HG03558 (cell line): ENCODE measurements at regions not wholly inside any gene's neighbourhood (a gene's known extent, or its start where the extent isn't known, plus 50 kb on each side); places are given as distances from the start of the nearest gene placed in this dataset.

ENCODE experiments used
- ATAC-seq: cut with Tn5 transposase; IDR thresholded peaks from one replicate; pipeline ENCODE4 v1.9.1; 2021; ENCODE audit warnings: moderate number of reproducible peaks; ENCODE audit not compliant: unreplicated experiment; ENCODE audit errors: extremely low read depth

- ATAC-seq = no peak
Measured at GRCh38 chr6:113339209-113339608, 517.9 kb upstream of the MARCKS start.

DNA sequence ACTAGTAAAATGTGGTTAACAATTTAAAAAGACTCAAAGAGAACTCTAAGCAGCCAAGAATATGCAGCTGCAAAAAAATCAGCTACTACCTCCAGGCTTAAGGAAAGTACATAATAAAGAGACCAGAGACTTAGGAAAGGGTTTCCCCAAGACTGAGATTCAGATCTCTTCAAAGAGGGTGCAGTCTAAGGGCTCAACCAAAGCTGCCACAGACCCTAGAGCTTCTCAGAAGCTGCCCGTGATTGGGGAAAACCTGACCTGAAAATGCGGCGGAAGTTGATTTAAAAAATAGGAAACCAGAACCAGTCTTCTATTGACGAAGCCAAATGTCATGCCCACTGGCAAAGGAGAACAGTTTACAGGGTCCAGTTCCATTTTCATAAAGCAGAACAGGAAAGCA lies 516.8 kb upstream of the MARCKS start:
- ATAC-seq = no peak

DNA sequence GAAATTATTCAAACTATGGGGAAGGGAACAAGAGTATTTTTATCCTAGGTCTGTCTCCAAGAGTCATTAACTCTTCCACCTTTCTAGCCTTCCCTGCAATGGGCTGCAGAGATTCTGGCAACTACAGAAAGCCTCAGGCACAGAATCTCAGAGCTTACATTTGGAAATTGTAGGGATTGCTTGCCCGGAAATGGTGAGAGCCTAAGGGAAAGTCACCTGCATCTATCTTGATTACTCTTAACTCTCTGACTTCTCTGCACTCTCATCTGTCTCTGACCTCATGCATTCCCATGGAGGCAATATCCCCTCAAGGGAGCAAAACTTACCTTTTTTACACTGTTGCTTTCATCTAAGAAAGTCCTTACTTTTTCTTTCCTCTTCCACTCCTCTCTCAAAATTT lies 513.2 kb upstream of the MARCKS start:
- no peak for ATAC-seq

DNA sequence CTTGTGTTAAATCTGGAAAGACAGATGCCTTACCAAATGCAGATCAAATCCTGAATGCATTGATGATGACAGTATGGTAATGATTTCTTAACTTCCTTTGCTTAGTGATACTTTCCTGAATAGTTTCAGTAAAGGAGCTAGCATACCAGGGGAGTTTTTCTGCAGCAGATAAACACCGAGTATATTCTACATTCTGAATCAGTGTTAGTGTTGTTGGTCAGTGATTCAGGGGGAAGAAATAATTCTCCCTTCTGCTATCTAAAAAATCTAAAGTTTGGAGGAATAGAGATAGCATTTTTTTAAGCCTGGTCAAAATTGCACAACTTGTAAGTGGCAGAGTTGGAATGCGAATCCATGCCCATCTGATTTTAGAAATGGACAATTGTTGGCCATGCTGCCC lies 512.2 kb upstream of the MARCKS start:
- no peak for ATAC-seq

DNA sequence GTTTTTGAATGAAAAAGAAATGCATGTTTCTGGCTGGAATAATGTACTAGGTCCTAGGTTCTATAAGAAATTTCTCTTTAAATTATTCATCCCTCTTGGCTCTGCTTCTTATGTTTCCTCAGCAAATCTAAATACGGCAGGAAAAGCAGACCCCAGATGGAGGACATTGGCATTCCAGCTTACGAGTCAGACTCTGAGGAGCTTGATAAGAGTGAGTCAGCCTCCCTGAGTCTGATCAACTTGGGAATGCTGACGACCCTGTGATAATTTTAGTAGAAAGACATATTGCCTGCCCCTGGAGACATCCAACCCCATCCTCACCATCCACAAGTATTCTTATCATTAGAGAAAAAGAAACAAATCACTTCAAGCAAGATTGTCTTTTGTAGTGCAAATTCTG lies 509.7 kb upstream of the MARCKS start:
- no peak for ATAC-seq

DNA sequence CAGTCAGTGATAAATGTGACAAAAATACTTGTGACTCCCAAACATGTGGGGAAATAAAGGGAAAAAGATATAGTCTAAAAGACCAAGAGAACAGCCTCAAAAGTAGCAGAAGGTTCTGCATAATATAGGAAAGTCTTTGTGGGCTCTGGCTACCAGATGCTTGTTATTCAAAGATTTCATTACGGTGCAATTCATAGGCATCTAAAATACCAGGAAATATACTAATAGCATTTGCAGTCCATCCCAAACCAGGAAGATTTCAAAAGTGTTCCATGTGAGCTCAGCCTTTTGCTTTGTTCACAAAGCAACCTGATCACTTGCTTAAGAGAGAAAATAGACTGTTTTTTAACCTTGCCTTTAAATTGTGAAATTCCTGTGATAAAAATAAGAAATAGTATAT lies 506.7 kb upstream of the MARCKS start:
- ATAC-seq = no peak

DNA sequence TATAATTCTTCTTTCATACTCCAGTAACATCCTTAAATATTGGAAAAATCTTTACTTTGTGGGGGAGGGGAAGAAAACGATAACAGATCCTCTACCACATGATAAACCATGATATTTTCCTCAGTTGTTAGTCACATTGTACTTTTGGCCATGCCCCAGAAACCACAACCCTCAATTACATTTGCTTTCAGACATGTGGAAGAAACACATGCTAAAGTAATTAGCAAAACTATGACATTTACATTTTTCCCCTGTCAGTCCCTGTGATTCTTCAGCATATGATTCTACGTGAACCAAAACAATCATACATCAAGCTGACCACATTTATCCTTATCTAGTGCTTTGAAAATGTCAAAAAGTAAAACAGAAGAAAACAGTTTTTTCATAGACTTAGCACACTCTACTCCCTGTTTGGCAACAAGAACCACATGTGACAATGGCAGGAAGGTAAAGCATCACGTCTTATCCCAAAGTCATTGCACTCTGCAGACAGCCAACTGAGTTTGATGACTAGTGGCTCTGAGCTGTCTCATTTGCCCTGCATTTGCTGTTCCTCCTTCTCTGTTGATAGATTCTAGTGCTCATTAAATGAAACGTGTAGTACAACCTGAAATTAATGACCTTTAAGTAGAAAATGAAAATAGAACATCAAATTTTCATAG lies 505.8 kb upstream of the MARCKS start:
- no peak for ATAC-seq

GRCh38 chr6:113352029-113352801 lies 504.9 kb upstream of the MARCKS start:
- ATAC-seq = no peak

- ATAC-seq = no peak
Measured at GRCh38 chr6:113352831-113353230, 504.3 kb upstream of the MARCKS start.

GRCh38 chr6:113353392-113353791 lies 503.8 kb upstream of the MARCKS start:
- ATAC-seq = no peak

- no peak for ATAC-seq
Measured at GRCh38 chr6:113354204-113354895, 502.8 kb upstream of the MARCKS start.

GRCh38 chr6:113356139-113356538 lies 501.0 kb upstream of the MARCKS start:
- ATAC-seq = no peak

DNA sequence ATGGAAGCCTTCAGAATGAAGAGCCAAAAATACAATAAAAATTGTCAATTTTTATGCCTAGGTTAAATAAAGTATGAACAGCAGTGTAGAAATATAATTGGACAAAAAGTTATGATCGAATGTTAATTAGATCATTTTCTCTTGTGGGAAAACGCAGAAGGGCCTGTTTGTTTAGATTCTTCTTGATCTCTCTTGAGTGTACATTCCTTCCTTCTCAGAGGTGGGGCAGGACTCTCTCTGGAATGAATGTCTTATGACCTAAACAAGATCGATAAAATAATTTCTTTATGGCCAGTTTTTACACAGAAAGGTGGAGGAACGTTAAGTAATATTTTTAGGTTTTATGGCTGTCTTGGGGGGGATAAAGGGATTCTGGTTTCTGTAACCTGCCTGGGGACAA lies 500.1 kb upstream of the MARCKS start:
- no peak for ATAC-seq

DNA sequence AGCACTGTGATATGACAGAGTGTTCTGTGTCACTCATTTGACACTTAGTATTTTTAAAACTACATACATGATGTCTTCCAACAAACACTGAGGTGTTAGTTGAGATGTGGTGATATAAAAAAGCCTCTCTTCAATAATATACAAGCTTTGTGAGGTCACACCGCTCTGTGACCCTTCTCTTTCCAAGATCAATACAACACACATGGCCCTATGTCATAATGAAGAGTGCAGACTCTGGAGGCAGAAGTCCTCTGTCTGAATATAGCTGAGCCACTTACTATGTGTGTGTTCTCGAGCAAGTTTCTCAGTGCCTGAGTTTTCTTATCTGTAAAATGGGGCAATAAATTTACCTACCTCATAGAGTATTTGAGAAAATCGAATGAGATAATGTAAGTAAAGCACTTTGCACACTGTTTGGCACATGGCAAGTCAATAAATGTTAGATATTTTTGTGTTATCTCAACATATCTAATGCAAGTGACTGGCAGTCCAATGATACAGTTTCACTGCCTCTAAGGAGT lies 499.0 kb upstream of the MARCKS start:
- ATAC-seq = no peak

DNA sequence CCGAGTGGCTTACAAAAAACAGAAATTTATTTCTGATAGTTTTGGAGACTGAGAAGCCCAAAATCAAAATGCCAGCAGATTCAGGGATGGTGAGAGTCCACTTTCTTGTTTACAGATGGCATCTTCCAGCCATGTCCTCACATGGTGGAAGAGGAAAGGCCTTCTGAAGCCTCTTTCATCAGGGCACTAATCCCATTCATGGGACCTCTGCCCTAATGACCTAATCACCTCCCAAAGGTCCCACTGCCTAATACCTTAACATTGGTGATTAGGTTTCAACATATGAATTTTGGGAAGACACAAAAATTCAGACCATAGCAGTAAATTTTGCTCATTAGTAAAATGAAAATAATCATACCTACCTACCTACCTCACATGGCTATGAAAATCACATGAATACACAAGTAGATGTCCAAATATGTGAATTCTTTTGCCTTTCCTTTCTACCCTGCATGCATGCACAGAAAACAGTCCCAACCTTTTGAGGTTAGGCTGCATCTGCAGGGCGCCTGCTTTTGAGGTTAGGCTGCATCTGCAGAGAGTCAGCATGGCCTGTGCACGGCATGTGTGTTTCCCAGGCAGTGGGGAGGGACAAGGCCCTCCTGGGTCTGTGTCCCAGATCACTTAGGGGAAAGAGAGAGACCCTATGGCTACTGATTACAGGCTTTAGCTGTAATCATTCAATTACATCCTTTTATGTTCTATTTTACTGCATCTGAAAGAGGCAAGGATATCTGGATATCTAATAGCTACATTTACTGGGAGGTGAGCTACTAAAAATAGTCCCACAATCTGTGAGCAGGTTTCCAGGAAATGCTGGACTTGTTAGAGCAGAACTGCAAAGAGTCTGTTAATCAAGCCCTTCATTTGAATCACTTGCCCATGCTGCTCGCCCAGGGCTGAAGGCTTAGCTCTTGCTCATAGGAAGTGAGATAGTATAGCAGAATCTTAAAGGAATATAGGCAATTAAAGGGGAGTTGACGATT lies 497.7 kb upstream of the MARCKS start:
- no peak for ATAC-seq

DNA sequence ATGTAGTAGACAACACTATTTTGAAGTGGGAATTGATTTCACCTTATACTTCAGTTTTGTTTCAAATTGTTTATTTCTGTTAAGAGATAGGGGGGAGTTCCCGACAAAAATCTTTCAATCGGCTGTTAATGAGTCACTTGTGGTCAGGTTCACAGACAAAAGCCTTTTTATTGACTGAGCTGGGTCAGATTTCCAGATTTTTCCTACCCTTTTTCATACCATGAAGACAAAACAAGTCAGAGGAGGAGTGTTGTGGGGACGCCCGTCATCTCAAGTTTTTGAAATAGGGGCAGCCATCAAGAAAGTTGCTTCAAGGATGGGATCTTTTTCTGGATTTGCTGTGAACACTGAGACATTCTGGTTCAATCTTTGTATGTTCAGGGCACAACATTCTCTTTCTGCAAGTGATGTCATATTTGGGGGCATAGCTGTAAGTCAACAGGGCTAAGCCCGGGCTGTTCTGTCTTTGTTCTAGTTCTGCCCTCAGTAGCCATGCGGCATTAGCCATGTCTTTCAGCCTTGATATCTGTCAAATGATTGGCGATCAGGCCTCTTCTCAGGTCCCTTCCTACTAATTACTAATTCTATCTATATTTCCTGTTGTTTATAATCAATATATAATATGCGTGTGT lies 496.0 kb upstream of the MARCKS start:
- no peak for ATAC-seq

DNA sequence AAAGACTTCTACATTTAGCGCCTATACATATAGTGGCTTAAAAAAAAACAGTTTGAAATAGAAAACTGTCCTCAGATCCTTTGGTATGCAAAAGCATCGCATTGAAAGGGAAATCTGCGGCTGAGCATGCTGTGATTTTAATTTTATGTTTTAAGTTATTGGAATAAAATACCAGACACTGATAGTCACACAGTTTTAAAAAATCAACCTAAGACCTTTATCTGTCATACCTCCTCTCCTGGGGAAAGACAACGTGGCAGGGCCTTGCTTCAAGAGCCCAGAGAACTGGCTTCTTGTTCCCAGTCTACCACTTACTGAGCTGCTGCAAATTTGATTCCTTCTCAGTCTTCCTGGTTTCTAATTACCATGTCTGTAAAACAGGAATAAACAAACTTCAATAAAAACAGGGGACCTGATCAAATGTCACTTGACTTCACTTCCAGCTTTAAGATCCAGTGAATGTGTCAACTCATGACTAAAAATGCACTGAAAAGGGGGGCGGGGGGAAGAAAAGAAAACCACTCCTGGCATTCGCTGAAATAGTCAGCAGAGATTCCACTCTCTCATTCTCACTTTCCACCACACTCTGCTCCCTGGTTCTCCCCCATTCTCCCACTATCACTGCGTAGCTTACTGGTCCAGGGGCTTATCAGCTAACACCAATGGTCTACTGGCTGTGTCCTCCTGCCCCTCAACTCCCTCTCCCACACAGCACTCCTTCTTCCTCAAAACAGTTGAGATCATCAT lies 494.7 kb upstream of the MARCKS start:
- ATAC-seq = no peak

DNA sequence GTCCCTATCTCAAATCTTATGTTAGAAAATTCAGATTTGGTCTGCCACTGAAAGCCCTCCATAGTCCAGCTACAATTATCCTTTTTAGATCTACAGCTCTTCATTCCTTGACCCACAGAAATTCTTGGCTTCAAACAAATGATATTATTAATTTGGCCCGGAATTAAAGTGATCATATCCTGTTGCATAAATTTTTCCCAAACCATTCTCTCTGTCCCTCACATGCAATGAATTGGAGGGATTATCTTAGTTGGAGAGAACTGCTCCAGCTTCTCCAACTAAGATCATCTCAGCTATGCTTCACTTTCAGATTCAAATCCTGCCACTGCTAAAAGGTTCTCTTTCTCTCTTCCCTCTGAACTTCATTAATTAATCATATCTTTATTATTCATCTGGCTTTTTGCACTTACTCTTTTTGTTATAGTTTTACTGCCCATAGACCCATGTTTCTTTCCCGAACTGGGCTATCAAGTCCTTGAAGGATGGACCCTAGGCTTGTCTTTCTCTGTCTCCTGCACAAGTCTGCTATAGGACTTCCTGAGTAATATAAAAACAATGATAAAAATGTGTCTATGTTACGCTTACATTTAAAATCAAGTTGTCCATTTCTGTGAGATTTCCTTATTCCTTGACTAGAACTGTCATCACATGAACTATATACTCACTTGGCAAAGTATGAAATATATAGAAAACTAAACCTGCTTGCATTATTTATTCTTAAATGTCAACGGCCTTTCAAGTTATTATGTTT lies 493.9 kb upstream of the MARCKS start:
- ATAC-seq = no peak
